VCaP (cell line): ENCODE measurements at regions not wholly inside any gene's neighbourhood (a gene's known extent, or its start where the extent isn't known, plus 50 kb on each side); places are given as distances from the start of the nearest gene placed in this dataset.

Source experiments
- H3K27ac ChIP-seq: fragments of 450-650 bp; 2 replicates; pipeline ENCODE4 v1.5.1; 2017
- TF ChIP-seq, protein P1 (sequence below): fragments of 450-650 bp; conservative IDR thresholded peaks from 2 replicates; pipeline ENCODE4 v1.5.1; 2017; ENCODE audit warnings: mild to moderate bottlenecking, moderate library complexity

DNA sequence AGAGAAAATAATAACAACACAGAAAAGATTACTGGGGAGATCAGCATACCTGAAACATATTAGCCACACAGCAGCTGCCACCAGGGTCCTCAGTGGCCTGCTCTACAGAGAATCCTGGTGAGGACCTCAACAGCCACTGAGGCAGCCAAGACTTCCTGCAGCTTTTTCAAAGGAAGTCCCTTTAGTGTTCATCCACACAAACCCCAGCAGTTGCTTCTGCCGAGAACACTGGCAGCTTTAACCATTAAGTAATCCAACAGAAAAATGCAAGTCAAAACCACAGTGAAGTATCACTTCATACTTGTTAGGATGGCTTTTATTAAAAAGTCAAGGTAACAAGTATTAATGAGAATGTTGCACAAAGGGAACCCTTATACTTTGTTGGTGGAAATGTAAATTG, 542.0 kb upstream of the GCFC2 start:
- no peak overlapping the region for H3K27ac ChIP-seq
- TF ChIP-seq, protein P1, sequence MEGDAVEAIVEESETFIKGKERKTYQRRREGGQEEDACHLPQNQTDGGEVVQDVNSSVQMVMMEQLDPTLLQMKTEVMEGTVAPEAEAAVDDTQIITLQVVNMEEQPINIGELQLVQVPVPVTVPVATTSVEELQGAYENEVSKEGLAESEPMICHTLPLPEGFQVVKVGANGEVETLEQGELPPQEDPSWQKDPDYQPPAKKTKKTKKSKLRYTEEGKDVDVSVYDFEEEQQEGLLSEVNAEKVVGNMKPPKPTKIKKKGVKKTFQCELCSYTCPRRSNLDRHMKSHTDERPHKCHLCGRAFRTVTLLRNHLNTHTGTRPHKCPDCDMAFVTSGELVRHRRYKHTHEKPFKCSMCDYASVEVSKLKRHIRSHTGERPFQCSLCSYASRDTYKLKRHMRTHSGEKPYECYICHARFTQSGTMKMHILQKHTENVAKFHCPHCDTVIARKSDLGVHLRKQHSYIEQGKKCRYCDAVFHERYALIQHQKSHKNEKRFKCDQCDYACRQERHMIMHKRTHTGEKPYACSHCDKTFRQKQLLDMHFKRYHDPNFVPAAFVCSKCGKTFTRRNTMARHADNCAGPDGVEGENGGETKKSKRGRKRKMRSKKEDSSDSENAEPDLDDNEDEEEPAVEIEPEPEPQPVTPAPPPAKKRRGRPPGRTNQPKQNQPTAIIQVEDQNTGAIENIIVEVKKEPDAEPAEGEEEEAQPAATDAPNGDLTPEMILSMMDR, result no peak

DNA sequence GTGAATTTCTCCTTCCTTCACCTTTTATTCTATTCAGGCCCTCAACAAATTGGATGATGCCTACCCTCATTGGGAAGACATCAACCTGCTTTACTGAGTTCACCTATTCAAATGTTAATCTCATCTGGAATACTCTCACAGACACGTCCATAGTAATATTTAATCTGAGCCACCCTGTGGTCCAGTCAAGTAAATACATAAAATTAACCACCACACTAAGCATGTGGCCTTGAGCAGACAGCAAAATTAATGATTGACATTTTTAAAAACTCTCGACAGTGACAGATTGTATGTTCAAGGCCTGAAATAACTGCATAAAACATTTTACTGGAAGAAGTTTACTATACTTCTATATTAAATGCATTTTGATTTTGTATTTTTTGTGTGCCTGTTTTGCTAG, 540.6 kb upstream of the GCFC2 start:
- no peak overlapping the region for H3K27ac ChIP-seq
- TF ChIP-seq, protein P1, result no peak

DNA sequence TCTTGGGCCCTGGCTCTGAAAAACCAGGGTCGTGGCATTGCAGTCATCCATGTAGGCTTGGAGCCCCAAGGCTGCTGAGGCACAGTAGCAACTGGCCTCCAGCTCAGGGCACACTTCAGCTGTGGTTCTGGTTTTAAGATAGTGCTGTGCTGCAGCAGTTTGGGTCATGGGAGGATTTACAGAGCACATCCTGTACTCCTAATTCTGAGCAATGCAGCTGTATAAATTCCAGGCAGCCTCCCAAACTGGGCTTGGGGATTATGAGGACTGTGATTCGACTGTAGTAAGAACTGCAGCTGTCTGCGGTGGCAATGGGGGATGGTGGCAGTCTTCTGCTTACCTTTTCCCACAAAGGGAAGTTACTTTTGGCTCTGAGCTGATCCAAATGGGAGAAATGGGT, 536.3 kb upstream of the GCFC2 start:
- H3K27ac ChIP-seq, result no peak overlapping the region
- TF ChIP-seq, protein P1, result no peak

DNA sequence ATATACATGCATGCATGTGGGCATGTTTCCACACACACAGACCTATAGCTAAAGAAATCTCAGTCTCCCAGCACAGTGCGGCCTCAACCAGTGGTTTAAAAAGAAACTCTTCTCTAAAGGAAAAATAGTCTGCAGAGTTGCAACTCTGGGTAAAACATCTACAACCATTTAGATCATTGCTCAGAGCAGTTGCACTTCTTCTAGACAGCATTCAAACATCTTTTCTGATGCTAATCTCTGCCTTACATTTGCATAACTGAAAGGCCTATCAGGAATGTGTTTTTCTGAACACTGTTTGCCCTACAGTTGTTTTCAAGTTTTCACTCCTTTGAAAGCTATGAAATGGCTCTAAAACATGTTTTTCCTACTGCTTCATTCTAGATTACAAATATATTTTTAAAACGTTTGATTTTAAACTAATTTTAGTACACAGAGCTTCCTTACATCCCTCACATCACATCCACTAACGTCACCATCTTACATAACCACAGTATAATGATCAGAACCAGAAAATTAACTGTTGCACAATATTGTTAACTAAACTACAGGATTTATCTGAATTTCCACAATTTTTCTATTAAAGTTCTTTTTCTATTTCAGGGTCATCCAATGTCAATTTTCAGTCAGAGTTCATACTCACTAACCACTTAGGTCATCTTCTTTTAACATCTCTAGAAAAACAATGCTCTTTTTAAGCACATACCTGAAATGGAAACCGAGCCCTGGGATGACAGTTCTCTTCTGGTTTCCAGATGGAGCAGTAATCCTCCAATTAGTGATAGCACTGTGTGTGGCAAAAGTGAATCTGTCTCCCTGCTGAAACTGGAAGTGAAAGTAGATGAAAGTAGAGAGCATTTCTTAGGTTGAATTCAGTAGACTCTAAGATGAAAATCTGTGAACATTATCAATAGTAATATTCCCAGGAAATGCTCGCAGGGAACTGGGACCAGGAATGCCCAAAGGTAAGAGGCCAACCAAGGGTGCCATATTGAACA, 501.6 kb upstream of the GCFC2 start:
- TF ChIP-seq, protein P1, result no peak
- H3K27ac ChIP-seq, result no peak overlapping the region

DNA sequence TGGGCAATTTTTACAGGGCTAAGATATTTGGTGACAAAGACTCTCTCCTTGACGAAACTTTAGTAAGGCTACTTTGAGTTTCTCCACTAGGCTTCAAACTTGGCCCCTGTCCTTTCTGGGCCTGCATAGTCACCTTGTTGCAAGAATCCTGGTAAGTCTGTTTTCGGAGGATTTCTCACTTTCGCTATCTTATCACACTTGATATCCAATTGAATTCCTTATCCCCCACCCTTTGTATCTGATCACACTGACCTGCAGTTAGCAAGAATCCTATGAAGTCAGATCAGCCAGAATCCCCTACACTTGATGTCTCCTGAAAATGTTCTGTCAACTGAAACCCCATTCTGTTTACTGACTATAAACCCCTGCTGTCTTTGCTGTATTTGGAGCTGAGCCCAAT, 499.8 kb upstream of the GCFC2 start:
- no peak overlapping the region for H3K27ac ChIP-seq
- TF ChIP-seq, protein P1, result no peak

DNA sequence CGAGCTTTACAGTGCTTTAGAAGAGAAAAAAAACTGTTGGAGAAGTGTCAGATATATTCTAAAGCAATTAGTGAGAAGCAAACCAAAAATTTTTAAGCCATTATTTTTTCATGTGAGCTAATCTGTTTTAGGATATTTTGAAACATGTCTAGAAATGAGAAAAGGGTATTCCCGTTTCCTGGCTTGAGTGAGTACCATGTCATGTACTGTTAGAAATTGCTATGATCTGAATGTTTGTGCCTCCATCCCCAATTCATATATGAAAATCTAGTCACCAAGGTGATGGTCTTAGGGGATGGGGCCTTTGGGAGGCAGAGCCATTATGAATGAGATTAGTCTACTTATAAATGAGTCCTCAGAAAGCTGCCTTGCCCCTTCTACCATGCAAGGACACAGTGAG, 493.3 kb upstream of the GCFC2 start:
- TF ChIP-seq, protein P1, result no peak
- H3K27ac ChIP-seq, result no peak overlapping the region

DNA sequence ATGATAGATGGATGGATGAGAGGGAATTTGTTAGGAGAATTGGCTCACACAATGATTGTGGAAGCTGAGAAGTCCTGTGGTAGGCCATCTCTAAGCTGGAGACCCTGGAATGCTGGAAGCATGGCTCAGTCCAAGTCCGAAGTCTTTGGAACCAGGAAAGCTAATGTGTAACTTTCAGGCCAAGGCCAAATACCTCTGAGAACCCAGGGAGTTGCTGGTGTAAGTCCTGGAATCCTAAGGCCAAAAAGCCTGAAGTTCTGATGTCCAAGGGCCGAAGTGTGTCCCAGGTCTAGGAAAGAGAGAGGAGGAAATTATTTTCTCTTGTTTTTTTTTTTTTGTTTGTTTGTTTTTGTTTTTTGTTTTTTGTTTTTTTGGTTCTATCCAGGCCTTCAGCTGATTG, 492.2 kb upstream of the GCFC2 start:
- TF ChIP-seq, protein P1, result no peak
- H3K27ac ChIP-seq, result no peak overlapping the region
